CD14-positive monocyte (primary cell): ENCODE measurements at regions not wholly inside any gene's neighbourhood (a gene's known extent, or its start where the extent isn't known, plus 50 kb on each side); places are given as distances from the start of the nearest gene placed in this dataset.

ENCODE experiments used
- DNase-seq, 3 donors: peaks; one replicate each; pipeline ENCODE4 v3.0.0-alpha.2; 2011 to 2022
- H2AFZ ChIP-seq: 2 replicates; pipeline ENCODE4 v1.6.0; 2012; ENCODE audit warnings: mild to moderate bottlenecking, low read depth, low read length, inconsistent platforms; ENCODE audit not compliant: insufficient read depth, poor library complexity, severe bottlenecking
- H3K27ac ChIP-seq, 2 donors: 1 replicate in 1 of 2; 2 replicates in 1 of 2; pipeline ENCODE4 v1.5.1; 2012 to 2013; ENCODE audit warnings: low read length in 2 of 2, control low read depth in 1 of 2, inconsistent platforms in 1 of 2, low read depth in 1 of 2, mild to moderate bottlenecking in 1 of 2
- H3K27me3 ChIP-seq, 2 donors: one replicate each; pipeline versions ENCODE4 v1.6.0 to v1.6.1; 2011 to 2013; ENCODE audit warnings: low read length in 2 of 2; ENCODE audit not compliant: control insufficient read depth in 2 of 2, insufficient read depth in 2 of 2
- H3K36me3 ChIP-seq, 2 donors: replicated peaks in 1 of 2; 1 replicate in 1 of 2; 2 replicates in 1 of 2; pipeline versions ENCODE4 v1.5.1 to v1.6.1; 2012 to 2013; ENCODE audit warnings: low read length in 2 of 2, control low read depth in 1 of 2, inconsistent platforms in 1 of 2, mild to moderate bottlenecking in 1 of 2; ENCODE audit not compliant: insufficient read depth in 2 of 2, control insufficient read depth in 1 of 2
- H3K4me1 ChIP-seq, 2 donors: 1 replicate in 1 of 2; 2 replicates in 1 of 2; pipeline versions ENCODE4 v1.5.1 to v1.6.1; 2012 to 2013; ENCODE audit warnings: low read length in 2 of 2, control low read depth in 1 of 2, inconsistent platforms in 1 of 2, mild to moderate bottlenecking in 1 of 2, moderate library complexity in 1 of 2; ENCODE audit not compliant: insufficient read depth in 2 of 2, control insufficient read depth in 1 of 2
- H3K4me2 ChIP-seq: replicated peaks from 2 replicates; pipeline ENCODE3; 2012; ENCODE audit warnings: low read length, moderate library complexity, mild to moderate bottlenecking; ENCODE audit not compliant: poor library complexity, severe bottlenecking; ENCODE audit errors: extremely low read depth
- H3K4me3 ChIP-seq, 3 experiments: fragments of 200-600 bp in 1 of 3; sonication (generic) in 1 of 3; replicated peaks in 1 of 3; 1 replicate in 2 of 3; 2 replicates in 1 of 3; pipeline ENCODE4 v1.5.1; 2011 to 2013; ENCODE audit warnings: low read length in 3 of 3, mild to moderate bottlenecking in 3 of 3, control low read depth in 2 of 3, low read depth in 2 of 3, inconsistent platforms in 1 of 3, moderate library complexity in 1 of 3
- H3K79me2 ChIP-seq: 2 replicates; pipeline ENCODE4 v1.6.0; 2012; ENCODE audit warnings: mild to moderate bottlenecking, control low read depth, inconsistent platforms, low read length, moderate library complexity; ENCODE audit not compliant: insufficient read depth
- H3K9ac ChIP-seq: 2 replicates; pipeline ENCODE4 v1.6.0; 2017; ENCODE audit warnings: low read length, mild to moderate bottlenecking; ENCODE audit not compliant: insufficient read depth, poor library complexity, severe bottlenecking
- H3K9me3 ChIP-seq, 2 donors: replicated peaks in 1 of 2; 1 replicate in 1 of 2; 2 replicates in 1 of 2; pipeline versions ENCODE4 v1.5.1 to v1.6.1; 2012 to 2013; ENCODE audit warnings: low read length in 2 of 2, control low read depth in 1 of 2; ENCODE audit not compliant: control insufficient read depth in 1 of 2, insufficient read depth in 1 of 2
- H4K20me1 ChIP-seq: 2 replicates; pipeline ENCODE4 v1.6.0; 2012; ENCODE audit warnings: mild to moderate bottlenecking, low read length, control low read depth, moderate library complexity; ENCODE audit not compliant: insufficient read depth
- H3K27ac Mint-ChIP-seq, 7 donors: one replicate each; pipeline ENCODE4 v1.8.0; 2020; ENCODE audit warnings: mild to moderate bottlenecking in 7 of 7, mixed read lengths in 7 of 7, moderate library complexity in 6 of 7, inconsistent platforms in 2 of 7
- H3K27me3 Mint-ChIP-seq, 3 donors: one replicate each; pipeline ENCODE4 v1.8.0; 2021 to 2022; ENCODE audit warnings: low read depth in 3 of 3, mild to moderate bottlenecking in 3 of 3, mixed read lengths in 3 of 3, moderate library complexity in 3 of 3, inconsistent platforms in 1 of 3
- H3K36me3 Mint-ChIP-seq, 2 donors: one replicate each; pipeline ENCODE4 v1.8.0; 2020; ENCODE audit warnings: mixed read lengths in 2 of 2, inconsistent platforms in 1 of 2, mild to moderate bottlenecking in 1 of 2
- H3K4me1 Mint-ChIP-seq: one replicate; pipeline ENCODE4 v1.8.0; 2020; ENCODE audit warnings: mild to moderate bottlenecking, mixed read lengths
- H3K4me3 Mint-ChIP-seq, 2 donors: one replicate each; pipeline ENCODE4 v1.8.0; 2020; ENCODE audit warnings: mild to moderate bottlenecking in 2 of 2, mixed read lengths in 2 of 2, moderate library complexity in 1 of 2
- H3K9me3 Mint-ChIP-seq, 7 donors: one replicate each; pipeline ENCODE4 v1.8.0; 2020 to 2022; ENCODE audit warnings: mixed read lengths in 7 of 7, mild to moderate bottlenecking in 6 of 7, moderate library complexity in 6 of 7, inconsistent platforms in 2 of 7
- WGBS: methylation state at CpG from one replicate; pipeline ENCODE4 v1.1.5; 2013; ENCODE audit warnings: missing lambda C conversion rate; ENCODE audit not compliant: insufficient coverage; 5-methylcytosine and 5-hydroxymethylcytosine counted together
- intact Hi-C, 2 donors: fragments of 100-400 bp; cut with micrococcal nuclease; formaldehyde crosslinking; loops; one replicate each; pipeline versions ENCODE4 v1.15.0 to v1.15.1; 2023
- TF ChIP-seq, protein P1 (sequence below): fragments of 200-600 bp; IDR thresholded peaks from one replicate; pipeline ENCODE4 v1.8.0; 2022; ENCODE audit warnings: antibody characterized with exemption, mild to moderate bottlenecking

DNA sequence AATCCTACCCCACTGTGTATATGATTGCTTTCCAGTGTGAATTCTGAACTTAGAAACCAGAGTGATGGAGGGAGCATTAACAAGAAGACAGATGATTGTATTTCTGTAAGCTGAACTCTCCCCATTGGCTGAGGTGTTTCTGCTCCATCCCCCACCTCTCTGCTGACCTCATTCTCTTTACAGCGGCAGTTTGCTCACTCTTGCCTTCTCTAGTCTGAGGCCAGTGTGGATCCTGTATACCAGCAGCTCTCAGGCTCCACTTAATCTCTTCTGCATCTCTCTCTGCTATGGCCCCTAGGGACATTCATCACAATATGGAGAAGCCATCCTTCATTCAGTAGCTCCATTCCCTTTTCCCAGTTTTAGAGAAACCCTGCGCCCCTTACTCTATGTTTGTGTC, 358.8 kb downstream of the MAN2A1 start:
- intact Hi-C loops = no loop called here
- no peaks in the 10 kb centered on the region for H3K36me3 ChIP-seq
- no peaks in the 10 kb centered on the region for H3K4me1 Mint-ChIP-seq
- H3K27me3 ChIP-seq = no peaks in the 10 kb centered on the region
- peaks cover 0 to 3% (median 0%) of the 10 kb centered on the region in 3 donors for H3K27me3 Mint-ChIP-seq
- TF ChIP-seq, protein P1, sequence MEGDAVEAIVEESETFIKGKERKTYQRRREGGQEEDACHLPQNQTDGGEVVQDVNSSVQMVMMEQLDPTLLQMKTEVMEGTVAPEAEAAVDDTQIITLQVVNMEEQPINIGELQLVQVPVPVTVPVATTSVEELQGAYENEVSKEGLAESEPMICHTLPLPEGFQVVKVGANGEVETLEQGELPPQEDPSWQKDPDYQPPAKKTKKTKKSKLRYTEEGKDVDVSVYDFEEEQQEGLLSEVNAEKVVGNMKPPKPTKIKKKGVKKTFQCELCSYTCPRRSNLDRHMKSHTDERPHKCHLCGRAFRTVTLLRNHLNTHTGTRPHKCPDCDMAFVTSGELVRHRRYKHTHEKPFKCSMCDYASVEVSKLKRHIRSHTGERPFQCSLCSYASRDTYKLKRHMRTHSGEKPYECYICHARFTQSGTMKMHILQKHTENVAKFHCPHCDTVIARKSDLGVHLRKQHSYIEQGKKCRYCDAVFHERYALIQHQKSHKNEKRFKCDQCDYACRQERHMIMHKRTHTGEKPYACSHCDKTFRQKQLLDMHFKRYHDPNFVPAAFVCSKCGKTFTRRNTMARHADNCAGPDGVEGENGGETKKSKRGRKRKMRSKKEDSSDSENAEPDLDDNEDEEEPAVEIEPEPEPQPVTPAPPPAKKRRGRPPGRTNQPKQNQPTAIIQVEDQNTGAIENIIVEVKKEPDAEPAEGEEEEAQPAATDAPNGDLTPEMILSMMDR = no peak
- H3K4me3 Mint-ChIP-seq = no peak overlapping the region
- DNase-seq = no peak
- no peak overlapping the region for H3K4me3 ChIP-seq
- H3K4me2 ChIP-seq = no peak overlapping the region
- H3K36me3 Mint-ChIP-seq = no peaks in the 10 kb centered on the region
- H3K4me1 ChIP-seq = no peaks in the 10 kb centered on the region
- H3K79me2 ChIP-seq = no peaks in the 10 kb centered on the region
- WGBS = 100% methylated on average over 2 of the region's 2 CpGs
- H3K9me3 ChIP-seq = no peaks in the 10 kb centered on the region
- peaks cover 0 to 6% (median 3%) of the 10 kb centered on the region in 7 donors for H3K9me3 Mint-ChIP-seq
- no peak overlapping the region for H3K27ac Mint-ChIP-seq
- H4K20me1 ChIP-seq = no peaks in the 10 kb centered on the region
- H3K27ac ChIP-seq = no peak overlapping the region
- H3K9ac ChIP-seq = no peak overlapping the region
- no peak overlapping the region for H2AFZ ChIP-seq

DNA sequence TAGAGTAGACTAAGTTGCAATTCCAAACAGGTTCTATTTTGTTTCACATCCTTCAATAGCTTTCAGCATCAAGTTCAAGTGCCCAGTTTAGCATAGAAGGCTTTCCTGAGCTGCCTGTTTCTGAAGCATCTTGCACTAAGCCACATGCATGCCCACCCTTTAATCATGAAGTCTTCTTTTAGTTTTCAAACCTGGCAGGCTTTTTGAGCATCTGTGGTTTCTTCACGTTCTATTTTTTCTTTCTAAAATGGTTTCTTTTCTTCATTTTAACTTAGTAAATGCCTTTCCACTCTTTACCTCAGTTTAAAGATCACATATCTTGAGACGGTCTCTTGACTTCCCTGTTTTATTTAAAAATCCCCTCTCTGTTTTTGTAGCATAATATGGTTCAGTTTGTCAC, 360.1 kb downstream of the MAN2A1 start:
- H3K4me1 Mint-ChIP-seq = peaks cover 13% of the 10 kb centered on the region
- no peak overlapping the region for H3K27ac ChIP-seq
- no peaks in the 10 kb centered on the region for H4K20me1 ChIP-seq
- no peak overlapping the region for H3K4me3 Mint-ChIP-seq
- H3K27ac Mint-ChIP-seq = no peak overlapping the region
- no peaks in the 10 kb centered on the region for H3K9me3 ChIP-seq
- H3K27me3 ChIP-seq = no peaks in the 10 kb centered on the region
- H3K4me1 ChIP-seq = peaks cover 4 to 8% of the 10 kb centered on the region in 2 donors
- no peaks in the 10 kb centered on the region for H3K36me3 ChIP-seq
- no peak overlapping the region for H3K4me2 ChIP-seq
- peaks cover 0 to 3% (median 0%) of the 10 kb centered on the region in 3 donors for H3K27me3 Mint-ChIP-seq
- H3K9me3 Mint-ChIP-seq = peaks cover 0 to under 1% (median 0%) of the 10 kb centered on the region in 7 donors
- intact Hi-C loops = no loop called here
- no peak overlapping the region for H2AFZ ChIP-seq
- no peak overlapping the region for H3K4me3 ChIP-seq
- no peaks in the 10 kb centered on the region for H3K36me3 Mint-ChIP-seq
- TF ChIP-seq, protein P1 = no peak
- H3K9ac ChIP-seq = no peak overlapping the region
- no peak for DNase-seq
- no CpG with 5 or more reads among the region's 2 CpGs for WGBS
- no peaks in the 10 kb centered on the region for H3K79me2 ChIP-seq
